ENCODE measurements at regions not wholly inside any gene's neighbourhood (a gene's known extent, or its start where the extent isn't known, plus 50 kb on each side); places are given as distances from the start of the nearest gene placed in this dataset.

DNA sequence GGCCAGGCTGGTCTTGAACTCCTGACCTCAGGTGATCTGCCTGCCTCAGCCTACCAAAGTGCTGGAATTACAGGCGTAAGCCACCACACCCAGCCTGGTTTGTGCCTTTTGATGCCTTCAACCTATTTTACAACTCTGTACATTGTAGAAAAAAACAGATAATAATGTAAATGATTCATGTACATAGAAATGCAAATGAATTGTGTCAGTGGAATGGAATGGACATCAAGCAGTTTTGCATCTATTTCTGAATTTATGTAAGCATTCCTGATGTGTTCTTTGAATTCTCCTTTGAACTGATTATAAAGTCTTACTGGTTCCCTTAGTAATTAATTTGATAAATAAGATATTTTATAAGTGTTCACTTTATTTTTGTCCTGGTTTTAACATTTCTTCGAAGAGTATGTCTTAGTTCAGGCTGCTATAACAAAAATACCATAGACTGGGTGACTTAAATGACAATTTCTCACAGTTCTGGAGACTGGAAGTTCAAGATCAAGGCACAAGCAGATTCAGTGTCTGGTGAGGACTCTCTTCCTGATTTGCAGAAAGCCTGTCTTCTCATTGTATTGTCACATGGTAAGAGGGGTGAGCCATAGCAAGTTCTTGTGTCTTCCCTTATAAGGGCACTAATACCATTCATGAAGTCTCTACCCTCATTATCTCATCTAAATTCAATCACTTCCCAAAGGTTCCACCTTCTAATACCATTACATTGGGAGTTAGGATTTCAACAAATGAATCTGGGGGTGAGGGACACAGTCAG lies 162.2 kb upstream of the S100G start:
- Histone ChIP-seq H3K27ac (no peak overlapping the region), H3K4me1 (replicated peaks in 1 of 2) (no peaks in the 10 kb centered on the region), H3K4me3 (no peak overlapping the region)
- in situ Hi-C loops (cut with MboI; ENCODE audit: low pct_unique_long_range_greater_than_20kb in 2 of 9, low sequenced_read_pairs in 9 of 9, unreplicated experiment in 9 of 9): no loop called here
- ATAC-seq (replicated peaks in 6 of 8): peak in 3 of 8 experiments; percentile 64 to 74 (median 67)
- 0 to 100% (median 100%) methylated on average over 1 to 2 of the region's 2 CpGs; no CpG with 5 or more reads in 3 of the 10 experiments for WGBS, 10 experiments

GRCh38 chrX:16488959-16489358 lies 161.0 kb upstream of the S100G start:
- in situ Hi-C loops (cut with MboI; ENCODE audit: low pct_unique_long_range_greater_than_20kb in 2 of 9, low sequenced_read_pairs in 9 of 9, unreplicated experiment in 9 of 9): no loop called here
- WGBS, 10 experiments: 80 to 100% (median 100%) methylated on average over 1 to 2 of the region's 3 CpGs; no CpG with 5 or more reads in 7 of the 10 experiments
- H3K4me1 ChIP-seq (replicated peaks in 1 of 2): no peaks in the 10 kb centered on the region
- H3K27ac ChIP-seq: no peak overlapping the region
- no peak overlapping the region for H3K4me3 ChIP-seq
- ATAC-seq (replicated peaks in 6 of 8): no peak

GRCh38 chrX:16491461-16491860 lies 158.5 kb upstream of the S100G start:
- in situ Hi-C loops (cut with MboI; ENCODE audit: low pct_unique_long_range_greater_than_20kb in 2 of 9, low sequenced_read_pairs in 9 of 9, unreplicated experiment in 9 of 9): no loop called here
- no peak overlapping the region for H3K4me3 ChIP-seq
- ATAC-seq (replicated peaks in 6 of 8): no peak
- 0 to 86% (median 20%) methylated on average over 1 of the region's 1 CpG; no CpG with 5 or more reads in 6 of the 10 experiments for WGBS, 10 experiments
- H3K27ac ChIP-seq: no peak overlapping the region
- H3K4me1 ChIP-seq (replicated peaks in 1 of 2): no peaks in the 10 kb centered on the region

- WGBS, 10 experiments: 88 to 100% (median 100%) methylated on average over 1 to 2 of the region's 3 CpGs; no CpG with 5 or more reads in 6 of the 10 experiments
- no peak overlapping the region for H3K27ac ChIP-seq
- in situ Hi-C loops (cut with MboI; ENCODE audit: low pct_unique_long_range_greater_than_20kb in 2 of 9, low sequenced_read_pairs in 9 of 9, unreplicated experiment in 9 of 9): no loop called here
- H3K4me3 ChIP-seq: no peak overlapping the region
- no peak for ATAC-seq (replicated peaks in 6 of 8)
- no peaks in the 10 kb centered on the region for H3K4me1 ChIP-seq (replicated peaks in 1 of 2)
These were observed 153.8 kb upstream of the S100G start for GRCh38 chrX:16496175-16496574.

DNA sequence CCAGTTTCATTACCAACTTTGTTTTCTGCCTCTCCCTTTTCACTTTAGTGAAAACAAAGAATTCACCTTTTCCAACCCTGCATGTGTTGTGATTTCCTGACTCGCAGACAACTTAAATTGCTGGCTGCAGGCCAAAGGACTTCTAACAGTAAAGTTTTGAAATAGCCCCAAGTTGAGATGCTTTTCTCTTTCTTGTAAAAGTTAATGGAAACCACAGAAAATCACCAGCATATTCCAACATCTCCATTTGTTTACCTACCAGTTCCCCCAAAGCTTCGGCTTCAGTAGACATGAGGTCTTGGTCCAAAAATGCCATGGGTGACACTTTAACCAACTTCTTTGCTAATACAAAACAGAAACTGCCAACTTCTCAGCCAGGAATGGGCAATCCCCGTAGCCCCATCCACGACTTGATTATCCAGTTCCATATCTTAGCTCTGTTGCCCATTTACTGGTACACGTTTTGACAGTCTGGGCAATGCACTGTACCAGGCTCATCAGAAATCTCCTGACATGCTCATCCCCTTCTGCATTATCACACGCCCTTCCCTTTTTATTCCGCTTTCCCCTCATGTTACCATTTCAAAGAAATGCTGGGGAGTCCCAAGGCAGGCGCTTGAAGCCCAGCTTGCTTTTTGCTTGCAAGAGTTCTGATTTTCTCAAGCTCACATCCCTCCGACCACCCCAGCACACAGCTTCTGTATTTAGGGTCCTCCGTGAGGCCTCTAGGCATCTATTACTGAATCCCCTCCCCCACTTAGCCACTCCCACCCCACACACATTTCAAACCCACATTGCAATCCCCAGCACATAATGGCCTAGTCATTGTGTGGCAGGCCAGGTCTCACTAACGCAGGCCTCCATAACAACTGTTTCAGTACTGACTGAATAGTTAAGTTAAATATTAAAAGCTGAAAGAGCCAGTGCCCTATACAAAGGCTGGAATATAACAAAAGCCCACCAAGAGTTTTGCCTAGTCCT lies 137.9 kb upstream of the S100G start:
- in situ Hi-C loops (cut with MboI; ENCODE audit: low pct_unique_long_range_greater_than_20kb in 2 of 9, low sequenced_read_pairs in 9 of 9, unreplicated experiment in 9 of 9): no loop called here
- no peak overlapping the region for H3K4me3 ChIP-seq
- peak overlapping the region in 1 of 2 donors; percentile 55 for H3K27ac ChIP-seq
- no peak for ATAC-seq (replicated peaks in 6 of 8)
- WGBS, 10 experiments: 16 to 93% (median 52%) methylated on average over 2 to 6 of the region's 11 CpGs; no CpG with 5 or more reads in 5 of the 10 experiments
- H3K4me1 ChIP-seq (replicated peaks in 1 of 2): peaks cover 0 to 13% of the 10 kb centered on the region in 2 donors

DNA sequence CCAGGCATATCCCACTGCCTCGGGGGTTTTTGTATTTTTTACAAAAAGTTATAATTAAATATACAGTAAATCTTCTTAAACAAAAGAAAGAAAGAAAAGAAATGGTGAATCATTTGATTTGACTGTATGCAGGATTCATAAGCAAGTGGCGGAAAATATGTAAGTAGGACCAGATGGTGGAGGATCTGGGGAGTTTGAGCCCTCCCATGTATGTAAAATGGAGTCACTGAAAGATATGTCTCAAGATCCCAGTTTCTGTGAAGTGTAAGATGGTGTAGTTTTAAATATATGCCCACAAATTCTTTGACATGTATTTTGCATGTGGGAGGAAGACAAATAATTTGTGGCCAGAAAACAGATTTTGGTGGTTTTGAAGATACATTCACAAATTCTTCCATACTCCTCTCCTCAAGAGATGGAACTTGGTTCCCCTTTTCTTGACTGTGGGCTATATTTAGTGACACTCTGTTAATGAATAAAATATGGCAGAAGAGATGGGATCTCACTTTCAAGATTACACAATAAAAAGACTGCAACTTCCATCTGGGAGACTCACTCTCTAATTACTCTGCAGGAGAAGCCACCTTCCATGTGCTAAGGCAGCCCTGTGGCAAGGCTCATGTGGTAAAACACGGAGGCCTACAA lies 133.6 kb upstream of the S100G start:
- Histone ChIP-seq H3K4me3 (no peak overlapping the region), H3K27ac (no peak overlapping the region), H3K4me1 (replicated peaks in 1 of 2) (peaks cover 0 to 13% of the 10 kb centered on the region in 2 donors)
- peak in 2 of 8 experiments; percentile 75 to 79 for ATAC-seq (replicated peaks in 6 of 8)
- WGBS, 10 experiments: 10 to 100% (median 85%) methylated on average over 1 to 2 of the region's 3 CpGs; no CpG with 5 or more reads in 5 of the 10 experiments
- in situ Hi-C loops (cut with MboI; ENCODE audit: low pct_unique_long_range_greater_than_20kb in 2 of 9, low sequenced_read_pairs in 9 of 9, unreplicated experiment in 9 of 9): no loop called here

DNA sequence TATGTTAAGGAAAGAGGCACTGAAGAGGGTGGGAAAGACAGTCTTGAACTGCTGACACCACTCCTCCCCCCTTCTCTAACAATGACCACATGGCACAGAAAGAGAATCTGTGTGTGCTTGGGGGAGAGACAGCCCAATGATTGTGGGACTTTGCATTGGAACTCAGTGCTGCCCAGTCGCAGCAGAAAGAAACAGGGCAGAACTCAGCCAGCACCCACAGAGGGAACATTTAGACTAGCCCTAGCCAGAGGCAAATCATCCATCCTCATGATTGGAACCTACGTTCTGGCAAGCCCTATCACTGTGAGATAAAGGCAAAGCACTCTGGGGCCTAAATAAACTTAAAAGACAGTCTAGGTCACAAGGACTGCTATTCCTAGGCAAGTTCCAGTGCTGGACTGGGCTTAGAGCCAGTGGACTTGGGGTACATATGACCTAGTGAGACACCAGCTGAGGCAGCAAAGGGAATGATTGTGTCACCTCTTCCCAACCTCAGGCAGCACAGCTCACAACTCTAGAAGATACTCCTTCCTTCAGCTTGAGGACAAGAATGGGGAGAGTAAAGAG lies 132.8 kb upstream of the S100G start:
- Histone ChIP-seq H3K27ac (no peak overlapping the region), H3K4me1 (replicated peaks in 1 of 2) (peaks cover 0 to 6% of the 10 kb centered on the region in 2 donors), H3K4me3 (no peak overlapping the region)
- peak in 2 of 8 experiments; percentile 51 to 53 for ATAC-seq (replicated peaks in 6 of 8)
- 80% methylated on average over 1 of the region's 2 CpGs; no CpG with 5 or more reads in 9 of the 10 experiments for WGBS, 10 experiments
- in situ Hi-C loops (cut with MboI; ENCODE audit: low pct_unique_long_range_greater_than_20kb in 2 of 9, low sequenced_read_pairs in 9 of 9, unreplicated experiment in 9 of 9): no loop called here

DNA sequence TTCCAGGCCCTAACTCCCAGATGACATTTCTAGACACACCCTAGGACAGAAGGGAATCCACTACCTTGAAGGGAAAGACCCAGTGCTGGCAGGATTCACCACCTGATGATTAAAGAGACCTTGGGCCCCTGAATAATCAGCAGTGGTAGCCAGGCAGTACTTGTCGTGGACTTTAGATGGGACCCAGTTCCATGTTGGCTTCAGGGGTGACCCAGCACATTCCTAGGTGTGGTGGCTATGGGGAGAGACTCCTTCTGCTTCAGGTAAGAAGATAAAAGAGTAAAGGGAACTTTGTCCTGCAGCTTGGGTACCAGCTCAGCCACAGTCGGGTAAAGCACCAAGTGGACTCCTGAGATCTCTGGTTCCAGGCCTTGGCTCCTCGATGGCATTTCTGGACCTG lies 131.8 kb upstream of the S100G start:
- H3K27ac ChIP-seq: no peak overlapping the region
- whole genome bisulfite sequencing, 10 experiments: 0 to 100% (median 80%) methylated on average over 1 of the region's 3 CpGs; no CpG with 5 or more reads in 6 of the 10 experiments
- H3K4me1 ChIP-seq (replicated peaks in 1 of 2): no peaks in the 10 kb centered on the region
- ATAC-seq (replicated peaks in 6 of 8): no peak
- no peak overlapping the region for H3K4me3 ChIP-seq
- in situ Hi-C loops (cut with MboI; ENCODE audit: low pct_unique_long_range_greater_than_20kb in 2 of 9, low sequenced_read_pairs in 9 of 9, unreplicated experiment in 9 of 9): no loop called here

DNA sequence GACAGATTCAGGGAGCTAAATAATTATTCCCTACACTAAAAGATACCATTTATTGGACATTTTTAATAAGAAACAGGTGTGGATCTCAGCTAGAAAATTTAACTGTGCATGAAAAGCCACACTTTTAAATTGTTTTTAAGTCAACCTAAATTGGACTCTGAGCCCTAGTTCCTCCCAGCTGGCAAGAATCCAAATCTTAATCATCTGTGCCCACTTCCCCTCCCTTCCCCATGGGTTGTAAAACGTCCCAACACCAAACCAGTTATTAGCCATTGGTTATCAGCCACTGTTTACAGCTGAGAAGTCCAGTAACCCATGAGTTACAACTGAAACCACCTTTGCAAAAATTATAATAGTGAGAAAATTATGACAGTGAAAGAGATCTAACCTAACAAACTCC lies 125.6 kb upstream of the S100G start:
- in situ Hi-C loops (cut with MboI; ENCODE audit: low pct_unique_long_range_greater_than_20kb in 2 of 9, low sequenced_read_pairs in 9 of 9, unreplicated experiment in 9 of 9): no loop called here
- Histone ChIP-seq H3K4me3 (no peak overlapping the region), H3K4me1 (replicated peaks in 1 of 2) (no peaks in the 10 kb centered on the region), H3K27ac (no peak overlapping the region)
- no peak for ATAC-seq (replicated peaks in 6 of 8)
- WGBS, 10 experiments: 27 to 40% methylated on average over 1 of the region's 1 CpG; no CpG with 5 or more reads in 8 of the 10 experiments

DNA sequence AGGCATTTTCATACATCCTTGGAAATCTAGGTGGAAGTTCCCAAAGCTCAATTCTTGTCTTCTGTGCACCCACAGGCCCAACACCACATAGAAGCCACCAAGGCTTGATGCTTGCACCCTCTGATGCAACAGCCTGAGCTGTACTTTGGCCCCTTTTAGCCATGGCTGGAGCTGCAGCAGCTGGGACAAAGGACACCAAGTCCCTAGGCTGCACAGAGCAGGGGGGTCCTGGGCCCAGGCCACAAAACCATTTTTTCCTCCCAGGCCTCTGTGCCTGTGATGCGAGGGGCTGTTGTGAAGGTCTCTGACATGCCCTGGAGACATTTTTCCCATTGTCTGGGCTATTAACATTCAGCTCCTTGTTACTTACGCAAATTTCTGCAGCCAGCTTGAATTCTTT lies 124.0 kb upstream of the S100G start:
- no peaks in the 10 kb centered on the region for H3K4me1 ChIP-seq (replicated peaks in 1 of 2)

GRCh38 chrX:16528620-16529019 lies 121.3 kb upstream of the S100G start:
- no peak overlapping the region for H3K4me3 ChIP-seq
- in situ Hi-C loops (cut with MboI; ENCODE audit: low pct_unique_long_range_greater_than_20kb in 2 of 9, low sequenced_read_pairs in 9 of 9, unreplicated experiment in 9 of 9): no loop called here
- WGBS, 10 experiments: 20 to 100% (median 100%) methylated on average over 1 to 3 of the region's 3 CpGs; no CpG with 5 or more reads in 4 of the 10 experiments
- H3K4me1 ChIP-seq (replicated peaks in 1 of 2): no peaks in the 10 kb centered on the region
- ATAC-seq (replicated peaks in 6 of 8): no peak
- no peak overlapping the region for H3K27ac ChIP-seq

More for the DNA sequence above, 124.0 kb upstream of the S100G start:
- H3K27ac ChIP-seq: no peak overlapping the region
- in situ Hi-C loops (cut with MboI; ENCODE audit: low pct_unique_long_range_greater_than_20kb in 2 of 9, low sequenced_read_pairs in 9 of 9, unreplicated experiment in 9 of 9): no loop called here
- H3K4me3 ChIP-seq: no peak overlapping the region
- WGBS, 10 experiments: 25 to 60% (median 50%) methylated on average over 1 to 2 of the region's 2 CpGs; no CpG with 5 or more reads in 7 of the 10 experiments
- no peak for ATAC-seq (replicated peaks in 6 of 8)
